ENCODE measurements at regions not wholly inside any gene's neighbourhood (a gene's known extent, or its start where the extent isn't known, plus 50 kb on each side); places are given as distances from the start of the nearest gene placed in this dataset.

- no peak for DNase-seq (ENCODE audit: extremely low spot score)
- ChIA-PET CTCF (interaction anchor here (0.8 kb wide), 1 partner anchor 9 kb away, joined by 3 read pairs; no protein-coding TSS in a partner anchor), POLR2A (no interaction called here)
- TF ChIP-seq FOXM1 (IDR thresholded peaks at IDR 0.05; ENCODE audit: borderline replicate concordance) (no peak), L3MBTL2 (conservative IDR thresholded peaks at IDR 0.05) (no peak), PKNOX1 (IDR thresholded peaks at IDR 0.05) (no peak), ELF4 (IDR thresholded peaks at IDR 0.05) (no peak), TARDBP (IDR thresholded peaks at IDR 0.05) (no peak), LEF1 (IDR thresholded peaks at IDR 0.05; ENCODE audit: borderline replicate concordance) (no peak), FOXK2 (IDR thresholded peaks at IDR 0.05) (no peak), ZNF384 (IDR thresholded peaks at IDR 0.05) (no peak), ARNT (IDR thresholded peaks at IDR 0.05) (no peak), NFRKB (IDR thresholded peaks at IDR 0.05) (no peak), SP1 (IDR thresholded peaks at IDR 0.05) (no peak), FOXA1 (IDR thresholded peaks at IDR 0.05) (no peak), BHLHE40 (IDR thresholded peaks at IDR 0.05; ENCODE audit: borderline replicate concordance) (no peak), CTBP1 (IDR thresholded peaks at IDR 0.05; ENCODE audit: borderline replicate concordance) (no peak), HDGF (IDR thresholded peaks at IDR 0.05; ENCODE audit: borderline replicate concordance) (no peak), SUZ12 (IDR thresholded peaks at IDR 0.05) (no peak)
These were observed 79.0 kb downstream of the RPLP1 start for GRCh38 chr15:69531665-69532027.

GRCh38 chr15:69532066-69532465 is 79.4 kb downstream of the RPLP1 start:
- ChIA-PET POLR2A (no interaction called here), CTCF (interaction anchor here (0.6 to 0.8 kb wide), 2 partner anchors 10 to 186 kb away, joined by 3 read pairs; no protein-coding TSS in a partner anchor)
- DNase-seq (ENCODE audit: extremely low spot score), result no peak
- TF ChIP-seq PKNOX1 (IDR thresholded peaks at IDR 0.05) (no peak), FOXA1 (IDR thresholded peaks at IDR 0.05) (no peak), FOXM1 (IDR thresholded peaks at IDR 0.05; ENCODE audit: borderline replicate concordance) (no peak), SUZ12 (IDR thresholded peaks at IDR 0.05) (no peak), L3MBTL2 (conservative IDR thresholded peaks at IDR 0.05) (no peak), BHLHE40 (IDR thresholded peaks at IDR 0.05; ENCODE audit: borderline replicate concordance) (no peak), TARDBP (IDR thresholded peaks at IDR 0.05) (no peak), LEF1 (IDR thresholded peaks at IDR 0.05; ENCODE audit: borderline replicate concordance) (no peak)

- ChIA-PET CTCF (no interaction called here), POLR2A (no interaction called here)
- no peak for TF ChIP-seq HDGF (IDR thresholded peaks at IDR 0.05; ENCODE audit: borderline replicate concordance)
- no peak for TF ChIP-seq BHLHE40 (IDR thresholded peaks at IDR 0.05; ENCODE audit: borderline replicate concordance)
- no peak for TF ChIP-seq ELF4 (IDR thresholded peaks at IDR 0.05)
- DNase-seq (ENCODE audit: extremely low spot score), result no peak
These were observed 80.2 kb downstream of the RPLP1 start for GRCh38 chr15:69532856-69533255.

- ChIA-PET CTCF (no interaction called here), POLR2A (no interaction called here)
- DNase-seq (ENCODE audit: extremely low spot score), result no peak
- no peak for TF ChIP-seq FOXA1 (IDR thresholded peaks at IDR 0.05)
- no peak for TF ChIP-seq ELF4 (IDR thresholded peaks at IDR 0.05)
- no peak for TF ChIP-seq ARNT (IDR thresholded peaks at IDR 0.05)
- no peak for TF ChIP-seq BHLHE40 (IDR thresholded peaks at IDR 0.05; ENCODE audit: borderline replicate concordance)
- TF ChIP-seq TARDBP (IDR thresholded peaks at IDR 0.05), result no peak
- no peak for TF ChIP-seq FOXM1 (IDR thresholded peaks at IDR 0.05; ENCODE audit: borderline replicate concordance)
- no peak for TF ChIP-seq SP1 (IDR thresholded peaks at IDR 0.05)
- TF ChIP-seq ZNF384 (IDR thresholded peaks at IDR 0.05), result no peak
- no peak for TF ChIP-seq HDGF (IDR thresholded peaks at IDR 0.05; ENCODE audit: borderline replicate concordance)
- no peak for TF ChIP-seq LEF1 (IDR thresholded peaks at IDR 0.05; ENCODE audit: borderline replicate concordance)
- TF ChIP-seq FOXK2 (IDR thresholded peaks at IDR 0.05), result no peak
- no peak for TF ChIP-seq NFRKB (IDR thresholded peaks at IDR 0.05)
- TF ChIP-seq PKNOX1 (IDR thresholded peaks at IDR 0.05), result no peak
These were observed 80.9 kb downstream of the RPLP1 start for GRCh38 chr15:69533522-69533921.

GRCh38 chr15:69535101-69535638 is 82.6 kb downstream of the RPLP1 start:
- TF ChIP-seq TARDBP (IDR thresholded peaks at IDR 0.05), result no peak
- no peak for TF ChIP-seq FOXM1 (IDR thresholded peaks at IDR 0.05; ENCODE audit: borderline replicate concordance)
- no peak for TF ChIP-seq SP1 (IDR thresholded peaks at IDR 0.05)
- TF ChIP-seq HDGF (IDR thresholded peaks at IDR 0.05; ENCODE audit: borderline replicate concordance), result no peak
- TF ChIP-seq NFRKB (IDR thresholded peaks at IDR 0.05), result no peak
- no peak for TF ChIP-seq ELF4 (IDR thresholded peaks at IDR 0.05)
- TF ChIP-seq ZNF384 (IDR thresholded peaks at IDR 0.05), result no peak
- TF ChIP-seq LEF1 (IDR thresholded peaks at IDR 0.05; ENCODE audit: borderline replicate concordance), result no peak
- no peak for TF ChIP-seq BHLHE40 (IDR thresholded peaks at IDR 0.05; ENCODE audit: borderline replicate concordance)
- no peak for TF ChIP-seq CTBP1 (IDR thresholded peaks at IDR 0.05; ENCODE audit: borderline replicate concordance)
- no peak for TF ChIP-seq PKNOX1 (IDR thresholded peaks at IDR 0.05)
- TF ChIP-seq L3MBTL2 (conservative IDR thresholded peaks at IDR 0.05), result no peak
- no peak for TF ChIP-seq FOXK2 (IDR thresholded peaks at IDR 0.05)
- TF ChIP-seq FOXA1 (IDR thresholded peaks at IDR 0.05), result no peak
- no peak for TF ChIP-seq ARNT (IDR thresholded peaks at IDR 0.05)
- no peak for TF ChIP-seq SUZ12 (IDR thresholded peaks at IDR 0.05)
- POLR2A ChIA-PET, result no interaction called here
- DNase-seq (ENCODE audit: extremely low spot score), result no peak
- CTCF ChIA-PET, result no interaction called here

GRCh38 chr15:69535998-69536397 is 83.4 kb downstream of the RPLP1 start:
- CTCF ChIA-PET, result no interaction called here
- POLR2A ChIA-PET, result no interaction called here
- no peak for DNase-seq (ENCODE audit: extremely low spot score)
- no peak for TF ChIP-seq HDGF (IDR thresholded peaks at IDR 0.05; ENCODE audit: borderline replicate concordance)
- no peak for TF ChIP-seq LEF1 (IDR thresholded peaks at IDR 0.05; ENCODE audit: borderline replicate concordance)
- no peak for TF ChIP-seq PKNOX1 (IDR thresholded peaks at IDR 0.05)
- no peak for TF ChIP-seq FOXM1 (IDR thresholded peaks at IDR 0.05; ENCODE audit: borderline replicate concordance)
- TF ChIP-seq ELF4 (IDR thresholded peaks at IDR 0.05), result no peak
- no peak for TF ChIP-seq FOXA1 (IDR thresholded peaks at IDR 0.05)
- no peak for TF ChIP-seq BHLHE40 (IDR thresholded peaks at IDR 0.05; ENCODE audit: borderline replicate concordance)
- no peak for TF ChIP-seq NFRKB (IDR thresholded peaks at IDR 0.05)
- no peak for TF ChIP-seq FOXK2 (IDR thresholded peaks at IDR 0.05)
- no peak for TF ChIP-seq SUZ12 (IDR thresholded peaks at IDR 0.05)
- no peak for TF ChIP-seq ZNF384 (IDR thresholded peaks at IDR 0.05)
- no peak for TF ChIP-seq CTBP1 (IDR thresholded peaks at IDR 0.05; ENCODE audit: borderline replicate concordance)
- TF ChIP-seq TARDBP (IDR thresholded peaks at IDR 0.05), result no peak
- TF ChIP-seq ARNT (IDR thresholded peaks at IDR 0.05), result no peak
- no peak for TF ChIP-seq SP1 (IDR thresholded peaks at IDR 0.05)
- no peak for TF ChIP-seq L3MBTL2 (conservative IDR thresholded peaks at IDR 0.05)

All from HEK293T (cell line).